Activated CD4-positive, CD25-positive, alpha-beta regulatory T cell treated with anti-CD3 and anti-CD28 coated beads, Interleukin-2, amount 50 U/mL, for 72 hours (primary cell): ENCODE measurements at regions not wholly inside any gene's neighbourhood (a gene's known extent, or its start where the extent isn't known, plus 50 kb on each side); places are given as distances from the start of the nearest gene placed in this dataset.

Experiments
- DNase-seq: peaks from one replicate; pipeline ENCODE4 v3.0.0; 2021

- no peak for DNase-seq
These were observed 204.7 kb upstream of the ITGA4 start for GRCh38 chr2:181252262-181253148.

DNA sequence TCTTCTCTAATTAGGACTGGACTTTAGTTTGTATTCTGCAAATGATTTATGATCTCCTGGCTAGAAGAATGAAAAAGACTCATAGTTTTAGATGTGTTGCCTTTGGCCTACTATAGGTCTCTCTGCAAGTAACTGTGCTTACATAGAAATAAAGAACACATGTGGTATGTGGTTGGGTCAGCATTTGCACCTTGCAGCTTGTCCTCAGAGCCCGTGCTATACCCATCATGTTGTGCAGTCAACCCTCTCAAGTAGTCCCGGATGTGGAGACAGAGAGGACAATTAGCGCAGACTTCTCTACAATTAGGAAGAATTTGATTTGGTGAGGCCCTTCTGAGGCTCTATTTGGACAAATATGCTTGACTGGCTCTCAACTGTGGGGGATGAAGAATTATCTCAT, 203.7 kb upstream of the ITGA4 start:
- no peak for DNase-seq

DNA sequence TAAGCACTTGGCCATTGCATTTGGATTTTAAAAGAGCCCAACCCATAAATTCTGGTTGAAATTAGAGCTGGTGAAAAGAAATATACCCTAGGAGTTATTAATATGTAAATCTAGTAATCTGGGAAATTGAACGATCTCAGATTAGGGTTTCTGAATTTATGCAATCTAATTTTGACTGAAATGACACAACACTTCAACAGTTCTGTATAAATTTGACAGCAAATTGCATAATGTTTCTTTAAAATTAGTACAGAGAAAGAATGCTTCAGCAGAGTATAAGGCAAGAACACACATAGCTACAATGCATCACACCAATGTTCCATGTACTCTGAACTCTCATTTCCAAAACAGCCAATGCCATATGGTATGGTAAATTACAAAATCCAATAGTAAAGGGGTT, 201.5 kb upstream of the ITGA4 start:
- DNase-seq = no peak

DNA sequence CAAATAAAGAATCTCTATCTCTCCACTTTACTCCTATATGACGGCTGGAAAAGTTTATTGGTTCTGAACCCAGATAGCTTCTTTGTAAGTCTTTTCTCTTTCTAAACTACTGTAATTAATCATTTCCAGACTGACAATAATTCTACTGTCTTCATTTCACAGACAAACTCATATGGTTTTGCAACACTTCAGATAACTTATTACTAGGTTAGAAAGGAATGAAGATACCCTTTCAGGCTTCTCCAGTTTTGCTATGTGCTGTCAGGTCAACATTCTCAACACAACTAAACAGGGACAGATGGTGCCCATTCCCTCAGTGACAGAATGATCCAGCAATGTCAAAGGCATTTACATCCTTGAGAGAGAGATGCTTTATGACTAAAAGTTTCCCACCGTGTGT, 198.5 kb upstream of the ITGA4 start:
- no peak for DNase-seq

DNA sequence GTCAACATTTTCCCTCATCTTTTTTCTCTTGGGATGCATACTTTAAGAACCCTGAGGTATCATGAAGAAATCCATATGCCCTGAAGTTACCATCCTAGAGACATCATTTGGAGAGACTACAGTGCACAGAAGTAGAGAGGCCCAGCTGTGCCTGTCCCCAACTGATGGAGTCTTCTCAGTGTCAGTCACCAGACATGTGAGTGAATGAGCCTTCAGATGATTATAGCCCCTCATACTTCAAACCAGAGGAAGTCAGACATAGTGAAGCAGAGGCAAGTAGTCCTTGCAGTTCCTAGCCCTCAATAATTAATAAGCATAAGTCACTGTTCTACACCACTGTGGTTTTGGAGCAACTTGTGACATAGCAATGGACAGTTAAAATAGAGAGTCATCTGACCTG, 194.4 kb upstream of the ITGA4 start:
- no peak for DNase-seq

- DNase-seq = no peak
These were observed 193.2 kb upstream of the ITGA4 start for GRCh38 chr2:181264001-181264400.

- DNase-seq = no peak
These were observed 192.7 kb upstream of the ITGA4 start for GRCh38 chr2:181264441-181264840.

GRCh38 chr2:181266614-181267013, 190.6 kb upstream of the ITGA4 start:
- DNase-seq = no peak

GRCh38 chr2:181268174-181268867, 188.9 kb upstream of the ITGA4 start:
- DNase-seq = no peak

GRCh38 chr2:181273986-181274385, 183.2 kb upstream of the ITGA4 start:
- no peak for DNase-seq

DNA sequence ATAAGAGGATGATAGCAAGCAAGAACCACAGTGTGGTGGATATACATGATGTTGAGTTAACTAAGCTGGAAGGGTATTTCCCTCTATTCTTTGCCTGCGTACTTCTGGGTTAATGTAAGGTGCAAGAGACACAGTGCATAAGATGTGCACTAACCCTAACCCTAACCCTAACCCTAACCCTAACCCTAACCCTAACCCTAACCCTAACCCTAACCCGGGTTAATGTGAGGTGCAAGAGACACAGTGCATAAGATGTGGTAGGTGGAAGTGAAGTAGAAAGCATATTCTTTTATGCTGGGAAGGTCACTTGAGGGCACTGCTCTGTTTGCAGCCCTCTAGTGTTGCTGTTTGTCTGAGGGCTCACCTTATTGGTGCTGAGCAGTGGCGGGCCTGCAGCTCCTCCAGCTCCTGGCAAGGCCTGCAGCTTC, 181.5 kb upstream of the ITGA4 start:
- DNase-seq = no peak

GRCh38 chr2:181281206-181281832, 175.9 kb upstream of the ITGA4 start:
- no peak for DNase-seq

DNA sequence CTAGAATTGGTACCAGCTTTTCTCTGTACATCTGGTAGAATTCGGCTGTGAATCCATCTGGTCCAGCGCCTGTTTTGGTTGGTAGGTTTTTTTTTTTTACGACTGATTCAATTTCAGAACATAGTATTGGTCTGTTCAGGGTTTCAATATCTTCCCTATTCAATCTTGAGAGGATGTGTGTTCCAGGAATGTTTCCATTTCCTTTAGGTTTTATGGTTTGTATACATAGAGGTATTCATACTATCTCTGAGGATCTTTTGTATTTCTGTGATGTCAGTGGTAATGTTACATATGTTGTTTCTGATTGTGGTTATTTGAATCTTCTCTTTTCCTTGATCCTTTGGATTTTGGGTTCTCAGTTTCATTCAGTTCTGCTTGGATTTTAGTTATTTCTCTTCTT, 172.1 kb upstream of the ITGA4 start:
- no peak for DNase-seq

DNA sequence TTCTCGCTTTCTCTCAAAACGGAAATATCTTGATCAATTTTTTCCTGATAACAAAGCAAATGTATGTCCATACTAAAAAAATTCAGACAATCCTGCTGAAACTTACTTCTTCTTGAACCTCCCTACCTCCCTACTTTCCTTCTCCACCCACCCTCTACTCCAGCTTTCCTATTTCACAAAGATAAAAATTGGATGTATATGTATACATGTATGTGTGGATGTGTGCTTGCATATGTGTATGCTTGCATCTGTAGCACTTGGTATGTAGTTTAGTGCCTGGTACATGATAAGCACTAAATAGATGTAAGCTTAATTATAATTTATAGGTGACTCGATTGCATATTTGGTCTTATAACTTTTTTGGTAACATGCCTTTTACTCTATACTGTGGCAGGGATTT, 167.5 kb upstream of the ITGA4 start:
- no peak for DNase-seq

DNA sequence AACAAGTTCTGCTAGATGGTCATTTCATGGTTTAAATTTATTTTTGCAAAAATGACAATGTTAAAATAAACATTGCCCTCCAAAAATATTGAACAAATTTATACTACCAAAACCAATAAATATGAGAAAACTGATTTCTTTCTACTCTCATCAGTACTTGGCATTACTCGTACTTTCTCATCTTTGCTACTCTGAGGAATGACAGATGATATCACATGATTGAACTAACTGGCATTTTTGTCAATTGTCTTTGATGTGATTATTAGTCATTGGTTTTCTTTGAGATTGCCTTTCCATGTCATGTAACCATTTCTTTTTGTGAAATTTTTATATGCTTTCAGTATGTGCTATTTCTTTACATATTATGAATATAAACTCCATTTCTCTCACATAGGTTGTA, 167.0 kb upstream of the ITGA4 start:
- no peak for DNase-seq

GRCh38 chr2:181294979-181295378, 162.2 kb upstream of the ITGA4 start:
- DNase-seq = no peak

GRCh38 chr2:181300600-181301291, 156.4 kb upstream of the ITGA4 start:
- no peak for DNase-seq

- DNase-seq = no peak
These were observed 153.0 kb upstream of the ITGA4 start for GRCh38 chr2:181304011-181304844.

GRCh38 chr2:181305301-181306123, 151.7 kb upstream of the ITGA4 start:
- peak; percentile 39 for DNase-seq

DNA sequence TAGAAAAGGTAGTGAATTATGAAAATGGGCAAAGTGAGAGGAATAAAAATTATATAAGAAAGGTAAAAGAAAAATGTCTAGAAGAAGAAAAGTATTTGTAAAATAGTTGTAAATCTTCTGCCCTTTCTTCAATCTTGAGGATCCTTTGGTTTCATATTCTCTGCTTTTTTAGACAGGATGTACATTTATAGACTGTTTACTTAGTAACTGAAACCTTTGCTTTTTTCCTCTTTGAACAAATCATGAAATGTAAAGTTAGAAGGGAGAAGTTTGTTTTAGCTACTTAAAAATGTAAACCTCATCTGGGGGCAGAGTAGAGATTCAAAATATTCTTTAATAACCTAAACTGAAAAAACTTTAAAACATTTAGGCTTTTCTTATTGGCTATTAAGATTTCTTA, 150.4 kb upstream of the ITGA4 start:
- DNase-seq = no peak

DNA sequence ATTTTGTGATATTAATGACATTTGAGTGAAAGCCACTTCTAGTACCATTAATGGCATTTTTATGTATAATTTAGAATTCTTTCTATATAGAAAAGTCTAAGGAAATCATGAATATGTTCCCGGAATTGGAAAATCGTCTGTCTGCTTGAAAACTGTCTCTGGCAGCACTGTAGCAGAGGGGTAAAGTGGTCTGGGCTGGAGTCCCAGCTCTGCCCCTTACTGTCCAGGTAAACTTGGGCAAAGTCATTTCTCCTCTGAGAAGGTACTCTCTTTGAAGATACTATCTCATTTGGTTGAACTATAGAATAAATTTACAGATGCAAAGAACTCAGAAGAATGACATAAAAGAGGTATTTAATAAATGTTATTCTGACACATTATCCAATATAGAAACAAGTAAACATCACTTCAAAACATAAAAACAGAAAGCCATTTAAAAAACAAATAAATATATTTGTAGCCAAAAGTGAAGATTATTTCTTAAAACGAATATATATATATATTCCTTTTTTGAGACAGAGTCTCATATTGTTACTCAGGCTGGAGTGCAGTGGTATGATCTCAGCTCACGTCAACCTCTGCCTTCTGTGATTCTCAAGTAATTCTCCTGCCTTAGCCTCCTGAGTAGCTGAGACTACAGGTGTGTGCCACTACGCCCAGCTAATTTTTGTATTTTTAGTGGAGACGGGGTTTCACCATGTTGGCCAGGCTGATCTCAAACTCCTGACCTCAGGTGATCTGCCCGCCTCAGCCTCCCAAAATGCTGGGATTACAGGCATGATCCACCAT, 149.8 kb upstream of the ITGA4 start:
- DNase-seq = no peak
